ENCODE measurements at regions not wholly inside any gene's neighbourhood (a gene's known extent, or its start where the extent isn't known, plus 50 kb on each side); places are given as distances from the start of the nearest gene placed in this dataset.

DNA sequence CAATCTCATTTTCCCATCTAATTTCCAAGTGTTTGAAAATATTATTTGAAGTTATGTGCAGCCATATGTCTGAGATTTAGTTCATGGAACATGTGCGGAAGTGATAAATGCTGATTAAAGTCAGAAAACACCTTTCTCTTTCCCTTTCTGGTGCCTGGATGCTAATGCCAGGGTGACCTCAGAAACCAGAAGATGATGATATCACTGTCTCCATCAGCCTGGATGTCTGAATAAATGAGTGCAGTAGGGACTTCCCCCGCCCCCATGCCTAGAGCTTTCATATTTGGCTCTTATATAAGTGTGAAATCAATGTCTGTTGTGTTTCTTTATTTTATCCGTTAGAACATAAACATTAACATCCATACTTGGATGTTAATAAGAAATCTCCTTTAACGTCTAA lies 261.9 kb upstream of the LRIG3 start (continued):
- TF ChIP-seq, protein P1, sequence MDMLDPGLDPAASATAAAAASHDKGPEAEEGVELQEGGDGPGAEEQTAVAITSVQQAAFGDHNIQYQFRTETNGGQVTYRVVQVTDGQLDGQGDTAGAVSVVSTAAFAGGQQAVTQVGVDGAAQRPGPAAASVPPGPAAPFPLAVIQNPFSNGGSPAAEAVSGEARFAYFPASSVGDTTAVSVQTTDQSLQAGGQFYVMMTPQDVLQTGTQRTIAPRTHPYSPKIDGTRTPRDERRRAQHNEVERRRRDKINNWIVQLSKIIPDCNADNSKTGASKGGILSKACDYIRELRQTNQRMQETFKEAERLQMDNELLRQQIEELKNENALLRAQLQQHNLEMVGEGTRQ (IDR thresholded peaks at IDR 0.05; ENCODE audit: low read depth, low read length) = no peak
- TF ChIP-seq, protein P1 (CRISPR knock-in tag; IDR thresholded peaks at IDR 0.05; ENCODE audit: borderline replicate concordance) = no peak
- no peak for TF ChIP-seq ZNF33A (CRISPR knock-in tag; IDR thresholded peaks at IDR 0.05; ENCODE audit: borderline replicate concordance)
- TF ChIP-seq ZNF619 (CRISPR knock-in tag; IDR thresholded peaks at IDR 0.05) = no peak
- TF ChIP-seq, protein P2, sequence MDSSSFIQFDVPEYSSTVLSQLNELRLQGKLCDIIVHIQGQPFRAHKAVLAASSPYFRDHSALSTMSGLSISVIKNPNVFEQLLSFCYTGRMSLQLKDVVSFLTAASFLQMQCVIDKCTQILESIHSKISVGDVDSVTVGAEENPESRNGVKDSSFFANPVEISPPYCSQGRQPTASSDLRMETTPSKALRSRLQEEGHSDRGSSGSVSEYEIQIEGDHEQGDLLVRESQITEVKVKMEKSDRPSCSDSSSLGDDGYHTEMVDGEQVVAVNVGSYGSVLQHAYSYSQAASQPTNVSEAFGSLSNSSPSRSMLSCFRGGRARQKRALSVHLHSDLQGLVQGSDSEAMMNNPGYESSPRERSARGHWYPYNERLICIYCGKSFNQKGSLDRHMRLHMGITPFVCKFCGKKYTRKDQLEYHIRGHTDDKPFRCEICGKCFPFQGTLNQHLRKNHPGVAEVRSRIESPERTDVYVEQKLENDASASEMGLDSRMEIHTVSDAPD (CRISPR knock-in tag; IDR thresholded peaks at IDR 0.05) = no peak
- TF ChIP-seq ZNF841 (CRISPR knock-in tag; IDR thresholded peaks at IDR 0.05; ENCODE audit: borderline replicate concordance) = no peak
- TF ChIP-seq ZNF441 (CRISPR knock-in tag; IDR thresholded peaks at IDR 0.05; ENCODE audit: borderline replicate concordance) = no peak
- TF ChIP-seq GTF3A (CRISPR knock-in tag; conservative IDR thresholded peaks at IDR 0.05) = no peak
- TF ChIP-seq, protein P3, sequence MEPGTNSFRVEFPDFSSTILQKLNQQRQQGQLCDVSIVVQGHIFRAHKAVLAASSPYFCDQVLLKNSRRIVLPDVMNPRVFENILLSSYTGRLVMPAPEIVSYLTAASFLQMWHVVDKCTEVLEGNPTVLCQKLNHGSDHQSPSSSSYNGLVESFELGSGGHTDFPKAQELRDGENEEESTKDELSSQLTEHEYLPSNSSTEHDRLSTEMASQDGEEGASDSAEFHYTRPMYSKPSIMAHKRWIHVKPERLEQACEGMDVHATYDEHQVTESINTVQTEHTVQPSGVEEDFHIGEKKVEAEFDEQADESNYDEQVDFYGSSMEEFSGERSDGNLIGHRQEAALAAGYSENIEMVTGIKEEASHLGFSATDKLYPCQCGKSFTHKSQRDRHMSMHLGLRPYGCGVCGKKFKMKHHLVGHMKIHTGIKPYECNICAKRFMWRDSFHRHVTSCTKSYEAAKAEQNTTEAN (CRISPR knock-in tag; conservative IDR thresholded peaks at IDR 0.05) = no peak
- no peak for TF ChIP-seq ZNF263 (CRISPR knock-in tag; IDR thresholded peaks at IDR 0.05)

All from HepG2 (cell line).